GM12878 (cell line): ENCODE measurements at regions not wholly inside any gene's neighbourhood (a gene's known extent, or its start where the extent isn't known, plus 50 kb on each side); places are given as distances from the start of the nearest gene placed in this dataset.

Source experiments
- ATAC-seq: fragments of 200-7000 bp; cut with Tn5 transposase; 3 replicates; pipeline ENCODE4 v1.9.1; 2020; ENCODE audit warnings: mild to moderate bottlenecking, moderate library complexity
- BruUV-seq: library from RNA; stranded (reverse); fragments of 400-500 nt; replicated peaks from 2 replicates; lab custom pipeline; 2021; lab: Mats Ljungman, UMichigan
- CTCF ChIA-PET: fragments of 300-600 bp; sonication (Branson Sonifier 250); formaldehyde crosslinking; extraction: SDS; loops from one replicate; lab custom pipeline; 2021; ENCODE audit warnings: inconsistent platforms; lab: Yijun Ruan, JAX
- POLR2A ChIA-PET: fragments of 350-600 bp; formaldehyde crosslinking; extraction: SDS; loops from one replicate; lab custom pipeline; 2021; ENCODE audit warnings: inconsistent platforms; lab: Charles Lee
- RAD21 ChIA-PET: fragments of 300-600 bp; sonication (Branson Sonifier 250); formaldehyde crosslinking; loops from one replicate; lab custom pipeline; 2023; ENCODE audit warnings: antibody characterized with exemption; ENCODE audit not compliant: unreplicated experiment; lab: Charles Lee
- SMC1A ChIA-PET: fragments of 300-600 bp; sonication (Branson Sonifier 250); formaldehyde crosslinking; loops from one replicate; lab custom pipeline; 2023; ENCODE audit not compliant: unreplicated experiment, uncharacterized antibody; lab: Charles Lee
- DNase-seq: peaks from one replicate; pipeline ENCODE4 v3.0.0-alpha.2; 2011; ENCODE audit warnings: low read depth, low spot score
- FAIRE-seq: peaks from 3 replicates; lab custom pipeline; 2011; peaks lifted over from hg19 to GRCh38; lab: Jason Lieb, UNC
- H2AFZ ChIP-seq: 2 replicates; pipeline ENCODE4 v1.6.0; 2011; ENCODE audit warnings: low read depth, low read length, control low read depth; ENCODE audit not compliant: control insufficient read depth
- H3K27ac ChIP-seq: 2 replicates; pipeline ENCODE4 v1.5.1; 2011; ENCODE audit warnings: control low read depth; ENCODE audit not compliant: control insufficient read depth, insufficient read depth
- H3K27me3 ChIP-seq, 2 experiments: replicated peaks in 1 of 2; 2 replicates each; pipeline versions ENCODE4 v1.6.0 to v1.6.1; 2011; ENCODE audit warnings: low read length in 1 of 2; ENCODE audit not compliant: control insufficient read depth in 2 of 2, insufficient read depth in 2 of 2
- H3K36me3 ChIP-seq, 2 experiments: 2 replicates each; pipeline ENCODE4 v1.5.1; 2011; ENCODE audit warnings: low read length in 1 of 2; ENCODE audit not compliant: control insufficient read depth in 2 of 2, insufficient read depth in 2 of 2
- H3K4me1 ChIP-seq: 2 replicates; pipeline ENCODE4 v1.6.1; 2011; ENCODE audit warnings: mild to moderate bottlenecking, low read length, moderate library complexity, mixed read lengths; ENCODE audit not compliant: control insufficient read depth, insufficient read depth
- H3K4me2 ChIP-seq: 2 replicates; pipeline ENCODE4 v1.6.0; 2011; ENCODE audit warnings: control low read depth; ENCODE audit not compliant: control insufficient read depth, insufficient read depth
- H3K4me3 ChIP-seq: fragments of 200-600 bp; sonication (generic); 2 replicates; pipeline ENCODE4 v1.5.1; 2016
- H3K79me2 ChIP-seq: 2 replicates; pipeline ENCODE4 v1.6.0; 2011; ENCODE audit warnings: low read length; ENCODE audit not compliant: control insufficient read depth, insufficient read depth
- H3K9ac ChIP-seq: 2 replicates; pipeline ENCODE4 v1.8.0; 2011; ENCODE audit warnings: low read length, control low read depth, mixed read lengths; ENCODE audit not compliant: control insufficient read depth, insufficient read depth
- H3K9me3 ChIP-seq: replicated peaks from 3 replicates; pipeline ENCODE4 v1.5.1; 2011; ENCODE audit warnings: mild to moderate bottlenecking, low read length; ENCODE audit not compliant: control insufficient read depth, insufficient read depth
- H4K20me1 ChIP-seq: 2 replicates; pipeline ENCODE4 v1.6.0; 2011; ENCODE audit not compliant: control insufficient read depth, insufficient read depth
- CREB1 ChIP-seq: IDR thresholded peaks from 2 replicates; pipeline ENCODE4 v1.6.1; 2012; ENCODE audit warnings: low read depth, mild to moderate bottlenecking, inconsistent platforms
- EP300 ChIP-seq, 2 experiments: fragments of 150-350 bp in 1 of 2; IDR thresholded peaks; 2 replicates each; pipeline ENCODE4 v1.6.1; 2011 to 2012; ENCODE audit warnings: low read depth in 2 of 2, low read length in 2 of 2, borderline replicate concordance in 1 of 2, improper control_type of control experiment in 1 of 2, inconsistent platforms in 1 of 2; ENCODE audit not compliant: control insufficient read depth in 1 of 2
- ESRRA ChIP-seq: IDR thresholded peaks from 2 replicates; pipeline ENCODE4 v1.6.1; 2012; ENCODE audit warnings: mild to moderate bottlenecking, low read length, improper control_type of control experiment
- JUND ChIP-seq: IDR thresholded peaks from 2 replicates; pipeline ENCODE4 v1.6.1; 2012; ENCODE audit warnings: low read depth, mild to moderate bottlenecking, low read length, improper control_type of control experiment, moderate library complexity
- MEF2B ChIP-seq: fragments of 450-650 bp; IDR thresholded peaks from 2 replicates; pipeline ENCODE4 v1.6.1; 2018; ENCODE audit warnings: mild to moderate bottlenecking, moderate library complexity; ENCODE audit not compliant: partially characterized antibody, poor library complexity, severe bottlenecking
- NRF1 ChIP-seq: conservative IDR thresholded peaks from 2 replicates; pipeline ENCODE4 v1.6.1; 2011; ENCODE audit warnings: mild to moderate bottlenecking, low read depth, low read length, improper control_type of control experiment
- RB1 ChIP-seq: fragments of 450-650 bp; formaldehyde crosslinking; IDR thresholded peaks from 2 replicates; pipeline ENCODE4 v1.6.1; 2017; ENCODE audit warnings: mild to moderate bottlenecking, borderline replicate concordance
- RCOR1 ChIP-seq: conservative IDR thresholded peaks from 2 replicates; pipeline ENCODE4 v1.6.1; 2012; ENCODE audit warnings: low read depth, low read length, improper control_type of control experiment
- SMAD5 ChIP-seq: IDR thresholded peaks from 2 replicates; pipeline ENCODE4 v1.6.1; 2016; ENCODE audit warnings: antibody characterized with exemption, low read depth
- SREBF1 ChIP-seq: IDR thresholded peaks from 2 replicates; pipeline ENCODE4 v1.6.1; 2012; ENCODE audit warnings: mild to moderate bottlenecking, low read length
- TARDBP ChIP-seq: IDR thresholded peaks from 2 replicates; pipeline ENCODE4 v1.6.1; 2016; ENCODE audit warnings: borderline replicate concordance
- ZNF207 ChIP-seq: fragments of 450-650 bp; IDR thresholded peaks from 2 replicates; pipeline ENCODE4 v1.6.1; 2014; ENCODE audit warnings: antibody characterized with exemption, mild to moderate bottlenecking, borderline replicate concordance
- ZNF592 ChIP-seq: fragments of 450-650 bp; IDR thresholded peaks from 2 replicates; pipeline ENCODE4 v1.6.1; 2017; ENCODE audit warnings: mild to moderate bottlenecking, moderate library complexity
- ZZZ3 ChIP-seq: IDR thresholded peaks from 2 replicates; pipeline ENCODE4 v1.6.1; 2011; ENCODE audit warnings: low read depth; ENCODE audit not compliant: control insufficient read depth, insufficient read length
- WGBS: methylation state at CpG from one replicate; pipeline ENCODE4 v1.1.6; 2016; ENCODE audit warnings: low lambda C conversion rate; ENCODE audit not compliant: insufficient replicate concordance, insufficient coverage; ENCODE audit errors: missing lambda C conversion rate; 5-methylcytosine and 5-hydroxymethylcytosine counted together
- in situ Hi-C: fragments of 300-500 bp; cut with MboI; formaldehyde crosslinking; loops from 9 replicates; pipeline ENCODE4 v1.14.3; 2018; ENCODE audit warnings: mixed read lengths
- intact Hi-C: fragments of 100-400 bp; cut with micrococcal nuclease; formaldehyde crosslinking; loops from one replicate; pipeline ENCODE4 v1.14.2; 2022; ENCODE audit not compliant: unreplicated experiment
- TF ChIP-seq, protein P1 (sequence below): fragments of 150-350 bp; IDR thresholded peaks from 2 replicates; pipeline ENCODE4 v1.6.1; 2014; ENCODE audit warnings: mild to moderate bottlenecking, low read depth, low read length

- DNase-seq (no peak), ATAC-seq (no peak), FAIRE-seq (no peak)
- Histone ChIP-seq H4K20me1 (no peaks in the 10 kb centered on the region), H3K27me3 (no peaks in the 10 kb centered on the region), H3K36me3 (no peaks in the 10 kb centered on the region), H3K9ac (no peak overlapping the region), H3K79me2 (no peaks in the 10 kb centered on the region), H3K4me2 (no peak overlapping the region), H3K4me1 (no peaks in the 10 kb centered on the region), H3K4me3 (no peak overlapping the region), H2AFZ (no peak overlapping the region), H3K9me3 (no peaks in the 10 kb centered on the region), H3K27ac (no peak overlapping the region)
- no TSS peak for BruUV-seq
- RAD21 ChIA-PET = no interaction called here
- intact Hi-C loops = no loop called here
- CTCF ChIA-PET = no interaction called here
- 14% methylated on average over 6 of the region's 6 CpGs for WGBS
- POLR2A ChIA-PET = no interaction called here
- in situ Hi-C loops = no loop called here
- SMC1A ChIA-PET = no interaction called here
- no peak for TF ChIP-seq ZNF207
- TF ChIP-seq MEF2B = no peak
- no peak for TF ChIP-seq CREB1
- TF ChIP-seq EP300 (IDR thresholded peaks at IDR 0.05; ENCODE audit: borderline replicate concordance in 1 of 2, control insufficient read depth in 1 of 2, low read depth in 2 of 2, low read length in 2 of 2) = no peak
- no peak for TF ChIP-seq TARDBP
- TF ChIP-seq, protein P1, sequence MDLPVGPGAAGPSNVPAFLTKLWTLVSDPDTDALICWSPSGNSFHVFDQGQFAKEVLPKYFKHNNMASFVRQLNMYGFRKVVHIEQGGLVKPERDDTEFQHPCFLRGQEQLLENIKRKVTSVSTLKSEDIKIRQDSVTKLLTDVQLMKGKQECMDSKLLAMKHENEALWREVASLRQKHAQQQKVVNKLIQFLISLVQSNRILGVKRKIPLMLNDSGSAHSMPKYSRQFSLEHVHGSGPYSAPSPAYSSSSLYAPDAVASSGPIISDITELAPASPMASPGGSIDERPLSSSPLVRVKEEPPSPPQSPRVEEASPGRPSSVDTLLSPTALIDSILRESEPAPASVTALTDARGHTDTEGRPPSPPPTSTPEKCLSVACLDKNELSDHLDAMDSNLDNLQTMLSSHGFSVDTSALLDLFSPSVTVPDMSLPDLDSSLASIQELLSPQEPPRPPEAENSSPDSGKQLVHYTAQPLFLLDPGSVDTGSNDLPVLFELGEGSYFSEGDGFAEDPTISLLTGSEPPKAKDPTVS = no peak
- no peak for TF ChIP-seq SMAD5
- no peak for TF ChIP-seq RB1
- no peak for TF ChIP-seq NRF1
- no peak for TF ChIP-seq SREBF1
- TF ChIP-seq ZNF592 = no peak
- no peak for TF ChIP-seq JUND
- TF ChIP-seq ZZZ3 = no peak
- no peak for TF ChIP-seq RCOR1
- no peak for TF ChIP-seq ESRRA
These were observed 129.3 kb downstream of the SST start for GRCh38 chr3:187540847-187541246.
